Neural progenitor cell (in vitro differentiated cells): ENCODE measurements at regions not wholly inside any gene's neighbourhood (a gene's known extent, or its start where the extent isn't known, plus 50 kb on each side); places are given as distances from the start of the nearest gene placed in this dataset.

ENCODE experiments used
- EZH2 ChIP-seq: fragments of 200-600 bp; sonication (generic); IDR thresholded peaks from 2 replicates; pipeline ENCODE4 v1.6.1; 2017; ENCODE audit warnings: antibody characterized with exemption, mild to moderate bottlenecking, moderate library complexity
- EZH2phosphoT487 ChIP-seq: fragments of 200-600 bp; sonication (generic); IDR thresholded peaks from 2 replicates; pipeline ENCODE4 v1.6.1; 2017; ENCODE audit warnings: antibody characterized with exemption
- TF ChIP-seq, protein P1 (sequence below): fragments of 200-600 bp; sonication (generic); IDR thresholded peaks from 2 replicates; pipeline ENCODE4 v1.5.1; 2017; ENCODE audit warnings: antibody characterized with exemption, mild to moderate bottlenecking

DNA sequence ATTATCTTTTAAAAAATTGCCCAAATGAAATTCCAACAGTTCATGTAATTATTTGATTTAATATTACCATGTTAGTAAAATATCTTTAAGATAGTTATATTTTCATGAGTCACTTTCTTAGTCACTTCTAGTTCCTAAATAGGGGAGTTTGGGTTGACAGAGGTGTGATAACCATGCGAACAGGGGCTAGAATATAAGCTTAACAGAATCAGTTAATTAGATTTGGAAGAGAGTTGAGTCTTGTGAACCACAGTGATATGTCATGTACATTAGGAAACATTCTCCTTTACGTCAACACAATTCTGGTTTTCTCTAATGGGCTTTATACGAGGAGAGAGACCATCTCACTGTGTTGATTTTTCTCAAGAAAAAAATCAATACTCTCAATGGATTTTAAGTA lies 64.8 kb upstream of the ZNF281 start:
- TF ChIP-seq EZH2 (no peak), EZH2phosphoT487 (no peak)
- TF ChIP-seq, protein P1, sequence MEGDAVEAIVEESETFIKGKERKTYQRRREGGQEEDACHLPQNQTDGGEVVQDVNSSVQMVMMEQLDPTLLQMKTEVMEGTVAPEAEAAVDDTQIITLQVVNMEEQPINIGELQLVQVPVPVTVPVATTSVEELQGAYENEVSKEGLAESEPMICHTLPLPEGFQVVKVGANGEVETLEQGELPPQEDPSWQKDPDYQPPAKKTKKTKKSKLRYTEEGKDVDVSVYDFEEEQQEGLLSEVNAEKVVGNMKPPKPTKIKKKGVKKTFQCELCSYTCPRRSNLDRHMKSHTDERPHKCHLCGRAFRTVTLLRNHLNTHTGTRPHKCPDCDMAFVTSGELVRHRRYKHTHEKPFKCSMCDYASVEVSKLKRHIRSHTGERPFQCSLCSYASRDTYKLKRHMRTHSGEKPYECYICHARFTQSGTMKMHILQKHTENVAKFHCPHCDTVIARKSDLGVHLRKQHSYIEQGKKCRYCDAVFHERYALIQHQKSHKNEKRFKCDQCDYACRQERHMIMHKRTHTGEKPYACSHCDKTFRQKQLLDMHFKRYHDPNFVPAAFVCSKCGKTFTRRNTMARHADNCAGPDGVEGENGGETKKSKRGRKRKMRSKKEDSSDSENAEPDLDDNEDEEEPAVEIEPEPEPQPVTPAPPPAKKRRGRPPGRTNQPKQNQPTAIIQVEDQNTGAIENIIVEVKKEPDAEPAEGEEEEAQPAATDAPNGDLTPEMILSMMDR, result no peak
